ENCODE measurements at regions not wholly inside any gene's neighbourhood (a gene's known extent, or its start where the extent isn't known, plus 50 kb on each side); places are given as distances from the start of the nearest gene placed in this dataset.

DNA sequence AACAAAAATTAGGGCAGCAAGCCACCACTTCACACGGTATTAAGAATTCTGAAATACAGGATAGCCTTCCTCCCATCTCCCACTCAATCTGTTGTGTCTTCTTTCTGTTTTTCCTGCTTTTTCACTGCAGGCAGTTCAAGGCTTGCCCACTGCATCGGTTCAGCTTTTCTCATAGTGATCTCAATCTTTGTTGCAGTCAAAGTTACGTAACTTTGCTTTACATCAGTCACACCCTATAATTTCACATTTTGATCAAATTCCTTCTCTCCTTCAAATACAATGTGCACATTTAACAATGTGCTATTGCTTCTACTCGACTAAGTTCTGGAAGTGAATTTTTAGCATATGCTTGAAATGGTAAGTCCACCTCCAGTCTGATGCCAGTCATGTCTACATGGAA, 217.6 kb downstream of the EFCAB11 start:
- TF ChIP-seq, protein P1, sequence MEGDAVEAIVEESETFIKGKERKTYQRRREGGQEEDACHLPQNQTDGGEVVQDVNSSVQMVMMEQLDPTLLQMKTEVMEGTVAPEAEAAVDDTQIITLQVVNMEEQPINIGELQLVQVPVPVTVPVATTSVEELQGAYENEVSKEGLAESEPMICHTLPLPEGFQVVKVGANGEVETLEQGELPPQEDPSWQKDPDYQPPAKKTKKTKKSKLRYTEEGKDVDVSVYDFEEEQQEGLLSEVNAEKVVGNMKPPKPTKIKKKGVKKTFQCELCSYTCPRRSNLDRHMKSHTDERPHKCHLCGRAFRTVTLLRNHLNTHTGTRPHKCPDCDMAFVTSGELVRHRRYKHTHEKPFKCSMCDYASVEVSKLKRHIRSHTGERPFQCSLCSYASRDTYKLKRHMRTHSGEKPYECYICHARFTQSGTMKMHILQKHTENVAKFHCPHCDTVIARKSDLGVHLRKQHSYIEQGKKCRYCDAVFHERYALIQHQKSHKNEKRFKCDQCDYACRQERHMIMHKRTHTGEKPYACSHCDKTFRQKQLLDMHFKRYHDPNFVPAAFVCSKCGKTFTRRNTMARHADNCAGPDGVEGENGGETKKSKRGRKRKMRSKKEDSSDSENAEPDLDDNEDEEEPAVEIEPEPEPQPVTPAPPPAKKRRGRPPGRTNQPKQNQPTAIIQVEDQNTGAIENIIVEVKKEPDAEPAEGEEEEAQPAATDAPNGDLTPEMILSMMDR (IDR thresholded peaks at IDR 0.05): no peak
- no peak for TF ChIP-seq POLR2A (IDR thresholded peaks at IDR 0.05)
